Esophagus muscularis mucosa (tissue), 3 donors: ENCODE measurements at regions not wholly inside any gene's neighbourhood (a gene's known extent, or its start where the extent isn't known, plus 50 kb on each side); places are given as distances from the start of the nearest gene placed in this dataset.

Experiments used
- CTCF ChIP-seq, 3 experiments: fragments of 200-600 bp in 2 of 3; fragments of 450-650 bp in 1 of 3; sonication (generic) in 2 of 3; IDR thresholded peaks; one replicate each; pipeline ENCODE4 v1.5.1; 2017 to 2019; ENCODE audit warnings: antibody characterized with exemption in 3 of 3, mild to moderate bottlenecking in 2 of 3, moderate library complexity in 1 of 3
- POLR2A ChIP-seq: fragments of 450-650 bp; IDR thresholded peaks from one replicate; pipeline ENCODE4 v1.6.1; 2017; ENCODE audit warnings: antibody characterized with exemption, moderate library complexity, mild to moderate bottlenecking, low read depth
- POLR2AphosphoS5 ChIP-seq, 2 donors: sonication (generic); formaldehyde crosslinking; IDR thresholded peaks; one replicate each; pipeline ENCODE4 v1.6.1; 2017; ENCODE audit warnings: antibody characterized with exemption in 2 of 2

- no peak for TF ChIP-seq POLR2A
- TF ChIP-seq CTCF (IDR thresholded peaks at IDR 0.05) = no peak
- TF ChIP-seq POLR2AphosphoS5 (IDR thresholded peaks at IDR 0.05) = no peak
These were observed 312.4 kb downstream of the DIRAS2 start for GRCh38 chr9:90330231-90330630.
